ENCODE measurements at regions not wholly inside any gene's neighbourhood (a gene's known extent, or its start where the extent isn't known, plus 50 kb on each side); places are given as distances from the start of the nearest gene placed in this dataset.

- intact Hi-C loops (cut with micrococcal nuclease): no loop called here
- peaks cover 0 to 4% of the 10 kb centered on the region in 2 donors for H3K4me1 ChIP-seq (ENCODE audit: control insufficient read depth in 2 of 2, insufficient read depth in 2 of 2, low read length in 2 of 2)
- H3K4me3 Mint-ChIP-seq: no peak overlapping the region
- no peak overlapping the region for H3K27ac ChIP-seq (ENCODE audit: low read length in 2 of 2)
- H3K4me2 ChIP-seq (replicated peaks; ENCODE audit: low read depth, low read length, poor library complexity, severe bottlenecking): no peak overlapping the region
- H3K36me3 ChIP-seq (replicated peaks in 1 of 2; ENCODE audit: control extremely low read depth in 1 of 2, control insufficient read depth in 1 of 2, extremely low read depth in 1 of 2, insufficient read depth in 2 of 2, low read length in 1 of 2): no peaks in the 10 kb centered on the region
- no peaks in the 10 kb centered on the region for H3K9me3 Mint-ChIP-seq (ENCODE audit: insufficient read depth)
- peaks cover 3% of the 10 kb centered on the region for H3K4me1 Mint-ChIP-seq
- H3K27me3 ChIP-seq (replicated peaks in 1 of 4; ENCODE audit: control extremely low read depth in 1 of 4, control insufficient read depth in 3 of 4, insufficient read depth in 4 of 4, low read length in 3 of 4): peaks cover 0 to 11% (median 0%) of the 10 kb centered on the region in 4 experiments
- H3K79me2 ChIP-seq (ENCODE audit: control insufficient read depth, insufficient read depth, low read length): no peaks in the 10 kb centered on the region
- H3K4me3 ChIP-seq (ENCODE audit: control extremely low read depth in 1 of 5, extremely low read depth in 1 of 5, insufficient read depth in 1 of 5, low read depth in 2 of 5, low read length in 4 of 5): no peak overlapping the region
- peaks cover 0 to 4% (median 0%) of the 10 kb centered on the region in 3 donors for H3K9me3 ChIP-seq (ENCODE audit: control extremely low read depth in 1 of 3, control insufficient read depth in 2 of 3, insufficient read depth in 1 of 3, low read length in 2 of 3)
- H2AFZ ChIP-seq (ENCODE audit: insufficient read depth, low read depth, low read length, poor library complexity, severe bottlenecking): no peak overlapping the region
- POLR2A ChIA-PET: no interaction called here
- DNase-seq (no peak), ATAC-seq (ENCODE audit: low read depth) (no peak)
- H3K27me3 Mint-ChIP-seq: peaks cover 11% of the 10 kb centered on the region
- no peaks in the 10 kb centered on the region for H4K20me1 ChIP-seq (ENCODE audit: control insufficient read depth, insufficient read depth, low read length, poor library complexity, severe bottlenecking)
- CTCF ChIA-PET: no interaction called here
- H3K27ac Mint-ChIP-seq: no peak overlapping the region
- WGBS (ENCODE audit: insufficient coverage): 86% methylated on average over 6 of the region's 7 CpGs
- no peak overlapping the region for H3K9ac ChIP-seq (ENCODE audit: low read length)
- TF ChIP-seq, protein P1, sequence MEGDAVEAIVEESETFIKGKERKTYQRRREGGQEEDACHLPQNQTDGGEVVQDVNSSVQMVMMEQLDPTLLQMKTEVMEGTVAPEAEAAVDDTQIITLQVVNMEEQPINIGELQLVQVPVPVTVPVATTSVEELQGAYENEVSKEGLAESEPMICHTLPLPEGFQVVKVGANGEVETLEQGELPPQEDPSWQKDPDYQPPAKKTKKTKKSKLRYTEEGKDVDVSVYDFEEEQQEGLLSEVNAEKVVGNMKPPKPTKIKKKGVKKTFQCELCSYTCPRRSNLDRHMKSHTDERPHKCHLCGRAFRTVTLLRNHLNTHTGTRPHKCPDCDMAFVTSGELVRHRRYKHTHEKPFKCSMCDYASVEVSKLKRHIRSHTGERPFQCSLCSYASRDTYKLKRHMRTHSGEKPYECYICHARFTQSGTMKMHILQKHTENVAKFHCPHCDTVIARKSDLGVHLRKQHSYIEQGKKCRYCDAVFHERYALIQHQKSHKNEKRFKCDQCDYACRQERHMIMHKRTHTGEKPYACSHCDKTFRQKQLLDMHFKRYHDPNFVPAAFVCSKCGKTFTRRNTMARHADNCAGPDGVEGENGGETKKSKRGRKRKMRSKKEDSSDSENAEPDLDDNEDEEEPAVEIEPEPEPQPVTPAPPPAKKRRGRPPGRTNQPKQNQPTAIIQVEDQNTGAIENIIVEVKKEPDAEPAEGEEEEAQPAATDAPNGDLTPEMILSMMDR (IDR thresholded peaks at IDR 0.05): no peak
- TF ChIP-seq EZH2 (IDR thresholded peaks at IDR 0.05; ENCODE audit: borderline replicate concordance, insufficient read depth, low read depth, low read length, poor library complexity, severe bottlenecking): no peak
Measured at GRCh38 chr6:43886717-43887339, 116.8 kb downstream of the VEGFA start.

GRCh38 chr6:43886067-43886461, 116.1 kb downstream of the VEGFA start:
- DNase-seq: no peak
- ChIA-PET POLR2A (no interaction called here), CTCF (no interaction called here)
- no peak overlapping the region for H2AFZ ChIP-seq (ENCODE audit: insufficient read depth, low read depth, low read length, poor library complexity, severe bottlenecking)
- TF ChIP-seq, protein P1 (IDR thresholded peaks at IDR 0.05): no peak
- no peak for TF ChIP-seq EZH2 (IDR thresholded peaks at IDR 0.05; ENCODE audit: borderline replicate concordance, insufficient read depth, low read depth, low read length, poor library complexity, severe bottlenecking)
- H3K4me1 ChIP-seq (ENCODE audit: control insufficient read depth in 2 of 2, insufficient read depth in 2 of 2, low read length in 2 of 2): peaks cover 0 to 4% of the 10 kb centered on the region in 2 donors
- no peak overlapping the region for H3K9ac ChIP-seq (ENCODE audit: low read length)
- peaks cover 0 to 11% (median 0%) of the 10 kb centered on the region in 4 experiments for H3K27me3 ChIP-seq (replicated peaks in 1 of 4; ENCODE audit: control extremely low read depth in 1 of 4, control insufficient read depth in 3 of 4, insufficient read depth in 4 of 4, low read length in 3 of 4)
- intact Hi-C loops (cut with micrococcal nuclease): no loop called here
- ATAC-seq (ENCODE audit: low read depth): no peak
- Mint-ChIP-seq H3K9me3 (ENCODE audit: insufficient read depth) (no peaks in the 10 kb centered on the region), H3K4me3 (no peak overlapping the region), H3K27me3 (peaks cover 8% of the 10 kb centered on the region), H3K4me1 (peaks cover 3% of the 10 kb centered on the region), H3K27ac (no peak overlapping the region)
- H3K36me3 ChIP-seq (replicated peaks in 1 of 2; ENCODE audit: control extremely low read depth in 1 of 2, control insufficient read depth in 1 of 2, extremely low read depth in 1 of 2, insufficient read depth in 2 of 2, low read length in 1 of 2): no peaks in the 10 kb centered on the region
- peaks cover 0 to 4% (median 0%) of the 10 kb centered on the region in 3 donors for H3K9me3 ChIP-seq (ENCODE audit: control extremely low read depth in 1 of 3, control insufficient read depth in 2 of 3, insufficient read depth in 1 of 3, low read length in 2 of 3)
- 81% methylated on average over 5 of the region's 10 CpGs for WGBS (ENCODE audit: insufficient coverage)
- no peak overlapping the region for H3K4me2 ChIP-seq (replicated peaks; ENCODE audit: low read depth, low read length, poor library complexity, severe bottlenecking)
- no peaks in the 10 kb centered on the region for H4K20me1 ChIP-seq (ENCODE audit: control insufficient read depth, insufficient read depth, low read length, poor library complexity, severe bottlenecking)
- H3K27ac ChIP-seq (ENCODE audit: low read length in 2 of 2): no peak overlapping the region
- H3K79me2 ChIP-seq (ENCODE audit: control insufficient read depth, insufficient read depth, low read length): no peaks in the 10 kb centered on the region
- H3K4me3 ChIP-seq (ENCODE audit: control extremely low read depth in 1 of 5, extremely low read depth in 1 of 5, insufficient read depth in 1 of 5, low read depth in 2 of 5, low read length in 4 of 5): no peak overlapping the region

Measured in B cell (primary cell).